GM19240 (cell line): ENCODE measurements at regions not wholly inside any gene's neighbourhood (a gene's known extent, or its start where the extent isn't known, plus 50 kb on each side); places are given as distances from the start of the nearest gene placed in this dataset.

Experiments used
- DNase-seq: peaks from one replicate; pipeline ENCODE4 v3.0.0; 2011; ENCODE audit warnings: low spot score; ENCODE audit not compliant: insufficient read length

DNA sequence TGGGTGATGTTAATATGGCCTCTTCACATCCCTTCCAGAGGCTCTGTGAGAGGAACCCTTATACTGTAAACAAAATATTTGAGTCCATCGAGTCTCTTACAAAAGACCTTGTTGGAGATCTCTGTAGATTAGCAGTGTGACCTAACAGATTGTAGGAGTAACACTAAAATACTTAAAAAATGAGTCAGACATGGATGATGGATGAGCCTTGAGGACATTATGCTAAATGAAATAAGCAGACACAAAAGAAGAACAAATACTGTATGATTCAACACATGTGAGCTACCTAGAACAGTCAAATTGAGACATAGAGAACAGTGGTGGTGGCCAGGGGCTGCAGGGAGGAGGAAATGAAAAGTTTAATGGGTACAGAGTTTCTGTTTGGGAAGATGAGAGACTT lies 152.2 kb upstream of the UBL3 start:
- DNase-seq = no peak

DNA sequence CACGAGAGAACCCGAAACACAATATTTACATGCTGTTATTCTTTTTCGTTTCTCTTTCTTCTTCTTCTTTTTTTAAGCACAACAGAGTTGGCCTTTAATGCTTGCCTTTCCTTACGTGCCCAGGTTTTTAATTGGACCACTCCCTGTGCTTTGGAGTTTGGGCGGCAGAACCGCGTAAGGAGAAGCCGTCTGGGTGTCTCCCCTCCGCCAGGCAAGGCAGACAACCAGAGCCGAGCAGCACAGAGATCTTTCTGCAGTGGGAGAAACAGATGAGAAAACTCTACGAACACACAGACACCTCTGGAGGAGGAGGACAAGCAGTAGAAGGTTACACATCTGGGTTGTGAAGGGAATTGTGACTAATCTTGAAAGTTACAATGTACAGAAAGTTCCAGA lies 150.0 kb upstream of the UBL3 start:
- DNase-seq = no peak

DNA sequence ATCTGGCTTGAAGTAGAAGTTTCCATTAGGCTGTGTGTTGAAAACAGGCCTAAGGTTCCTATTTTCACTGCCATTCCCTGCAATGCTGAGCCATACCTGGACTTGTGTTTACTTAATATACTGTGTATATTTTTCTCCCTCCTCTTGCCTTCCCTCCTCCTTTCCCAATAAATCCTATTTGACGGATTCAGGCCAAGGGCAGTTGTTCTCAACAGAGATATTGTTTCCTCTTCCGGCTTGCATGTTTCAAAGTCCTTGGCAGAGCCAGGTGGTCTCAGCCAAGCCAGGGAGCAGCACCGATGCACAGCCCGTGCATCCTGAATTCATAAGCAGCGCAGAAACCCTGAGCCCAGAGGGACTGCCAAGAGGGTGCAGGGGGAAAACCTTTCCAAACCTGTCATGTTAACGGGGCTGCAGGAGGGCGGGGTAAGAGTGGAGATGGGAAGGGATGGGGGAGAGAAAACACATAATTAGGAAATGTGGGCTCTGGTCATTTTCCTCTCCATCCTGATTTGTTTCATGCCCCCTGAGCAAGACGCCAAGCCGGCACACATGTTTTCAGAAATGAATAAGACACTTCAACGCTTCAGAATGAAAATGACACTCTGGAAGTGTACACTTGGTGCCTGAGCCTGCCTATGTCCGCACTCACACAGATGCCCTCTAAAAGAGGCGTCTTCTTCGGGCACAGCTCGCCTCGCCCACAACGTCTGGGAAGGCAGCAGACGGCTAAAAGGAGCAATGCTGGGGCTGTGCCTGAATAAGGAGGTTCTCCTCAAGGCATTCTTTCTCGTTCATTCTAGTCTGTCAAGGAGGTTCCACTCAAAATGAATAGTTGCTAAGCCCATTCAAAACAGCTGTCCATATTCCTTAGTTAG lies 149.3 kb upstream of the UBL3 start:
- DNase-seq = no peak

DNA sequence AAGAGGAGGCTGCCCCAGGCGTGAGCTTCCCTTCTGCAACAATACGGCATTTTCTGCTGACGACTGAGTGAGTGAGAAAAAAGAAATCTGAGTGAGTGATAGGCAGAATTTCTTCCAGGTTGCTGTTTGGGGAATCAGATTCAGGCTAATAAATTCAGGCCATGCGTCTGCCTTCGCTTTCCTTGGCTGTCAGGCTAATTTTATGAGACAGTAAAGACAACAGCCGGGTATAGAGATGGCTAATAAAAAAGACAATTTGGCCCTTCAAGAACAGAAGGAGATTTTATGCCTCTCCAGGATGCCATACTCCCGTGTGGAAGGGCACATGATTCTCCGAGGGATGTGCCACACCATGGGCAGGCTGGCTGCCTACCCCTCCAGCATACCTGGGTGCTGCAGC lies 145.9 kb upstream of the UBL3 start:
- no peak for DNase-seq

DNA sequence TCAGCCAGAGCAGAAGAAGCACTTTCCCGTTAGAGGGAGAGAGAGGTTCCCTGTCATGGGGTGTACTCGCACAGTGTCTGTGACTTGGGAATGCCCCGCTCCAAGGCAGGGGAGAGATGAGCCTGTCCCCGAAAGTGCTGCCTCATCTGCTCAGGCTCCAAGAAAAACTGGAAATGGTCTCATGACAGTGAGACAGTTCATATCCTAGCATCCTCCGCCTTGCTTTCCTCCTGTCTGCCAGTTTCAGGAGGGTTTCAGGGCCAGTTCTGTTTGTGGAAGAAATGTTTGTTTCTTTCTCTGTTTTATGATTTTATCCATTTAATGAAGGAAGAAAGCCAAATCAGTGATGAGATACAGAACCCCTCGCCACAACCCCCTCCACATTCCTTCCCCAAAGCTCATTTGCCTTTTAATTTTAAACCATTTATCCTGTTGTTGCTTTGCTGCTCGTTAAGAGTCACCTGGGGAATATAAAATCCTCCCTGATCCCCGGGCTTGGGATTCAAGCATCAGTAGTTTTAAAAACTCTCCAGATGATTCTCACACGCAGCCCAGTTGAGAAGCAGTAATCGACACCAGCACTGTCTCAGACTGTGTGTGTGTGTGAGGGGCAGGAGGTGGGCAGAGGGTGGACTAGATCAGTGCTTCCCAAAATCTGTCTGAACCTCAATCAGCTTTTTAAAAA lies 144.6 kb upstream of the UBL3 start:
- DNase-seq = no peak

DNA sequence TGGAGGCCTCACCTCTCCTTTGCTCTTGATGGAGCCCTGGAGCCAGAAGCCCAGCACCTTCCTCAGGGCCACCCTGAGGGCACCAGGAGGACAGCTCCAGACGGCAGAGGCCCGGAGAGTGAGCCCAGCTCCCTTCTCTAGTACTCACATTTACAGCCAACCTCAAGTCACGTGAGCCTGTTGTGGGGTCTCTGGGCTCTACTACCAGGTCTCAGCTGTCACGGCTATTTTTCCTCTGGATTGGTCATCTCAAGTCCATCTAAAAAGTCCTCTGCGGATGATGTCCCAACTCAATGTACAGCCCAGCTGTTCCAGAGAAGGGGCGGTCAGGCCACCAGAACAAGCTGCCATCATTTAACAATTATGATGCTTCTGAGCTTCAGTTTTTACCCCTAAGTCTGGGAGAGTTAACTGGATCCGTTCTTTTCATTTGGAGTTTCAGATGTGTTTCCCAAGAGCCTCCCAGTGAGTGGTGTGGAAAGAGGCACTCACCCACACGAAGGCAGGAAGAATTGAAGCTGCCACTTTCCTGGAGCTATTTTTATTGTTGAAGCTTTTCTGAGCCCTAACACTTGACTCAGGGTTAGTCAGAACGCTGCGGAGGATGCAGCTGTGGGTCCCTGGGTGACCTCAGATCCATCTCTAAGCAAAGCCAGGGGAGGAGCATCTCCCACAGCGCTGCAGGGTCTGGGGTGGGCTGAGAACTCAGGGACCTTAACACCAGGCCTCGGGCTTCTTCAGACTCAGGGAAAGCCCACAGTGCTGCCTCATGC lies 143.5 kb upstream of the UBL3 start:
- no peak for DNase-seq

DNA sequence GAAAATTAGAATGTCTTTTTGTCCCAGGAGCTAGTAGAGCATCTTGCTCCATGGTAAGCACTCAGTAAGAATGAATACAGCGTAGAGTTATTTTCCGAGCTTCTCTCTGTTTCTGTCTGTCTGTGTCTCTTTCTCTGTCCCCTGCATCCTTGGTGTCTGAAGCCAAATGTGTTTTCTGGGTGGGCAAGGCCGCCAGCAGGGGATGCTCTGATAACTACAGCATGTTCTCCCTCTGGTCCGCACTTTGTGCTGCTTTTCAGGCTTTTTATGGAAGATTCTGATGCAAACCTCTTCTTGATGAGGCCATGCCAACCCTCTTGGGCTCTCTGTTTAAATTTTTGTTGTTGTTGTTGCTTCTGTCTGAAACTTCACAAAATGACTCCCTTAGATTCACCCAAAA lies 142.8 kb upstream of the UBL3 start:
- DNase-seq = no peak

DNA sequence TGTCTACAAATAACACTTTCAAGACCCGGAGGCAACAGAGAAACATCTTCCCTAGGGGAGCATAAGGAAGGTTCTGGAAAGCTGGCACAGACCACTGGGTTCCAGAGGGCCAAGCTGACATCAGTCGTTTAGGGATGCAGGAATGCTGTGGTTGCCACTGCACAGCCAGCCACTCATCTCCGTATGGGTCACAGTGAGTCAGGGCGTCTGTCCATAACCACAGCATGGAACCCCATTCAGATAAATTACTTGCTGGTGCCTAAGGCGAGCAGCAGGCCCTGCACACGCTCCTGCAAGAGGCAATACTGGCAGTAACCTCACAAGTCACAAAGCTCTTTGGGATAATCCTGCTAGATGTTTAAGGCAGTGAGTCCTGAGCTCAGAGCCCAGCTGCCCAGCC lies 140.9 kb upstream of the UBL3 start:
- DNase-seq = no peak

DNA sequence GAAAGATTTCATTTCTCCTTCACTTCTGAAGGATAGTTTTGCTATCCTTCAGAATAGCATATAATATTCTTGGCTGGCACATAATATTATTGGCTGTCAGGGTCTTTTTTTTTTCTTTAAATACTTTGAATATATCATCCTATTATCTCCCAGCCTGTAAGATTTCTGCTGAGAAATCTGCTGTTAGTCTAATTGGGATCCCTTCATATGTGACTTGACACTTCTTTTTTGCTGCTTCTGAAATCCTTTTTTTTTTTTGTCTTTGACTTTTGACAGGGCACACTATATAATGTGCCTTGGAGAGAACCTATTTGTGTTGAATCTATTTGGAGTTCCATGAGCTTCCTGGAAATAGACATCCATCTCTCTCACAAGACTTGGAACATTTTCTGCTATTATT lies 136.9 kb upstream of the UBL3 start:
- DNase-seq = no peak

DNA sequence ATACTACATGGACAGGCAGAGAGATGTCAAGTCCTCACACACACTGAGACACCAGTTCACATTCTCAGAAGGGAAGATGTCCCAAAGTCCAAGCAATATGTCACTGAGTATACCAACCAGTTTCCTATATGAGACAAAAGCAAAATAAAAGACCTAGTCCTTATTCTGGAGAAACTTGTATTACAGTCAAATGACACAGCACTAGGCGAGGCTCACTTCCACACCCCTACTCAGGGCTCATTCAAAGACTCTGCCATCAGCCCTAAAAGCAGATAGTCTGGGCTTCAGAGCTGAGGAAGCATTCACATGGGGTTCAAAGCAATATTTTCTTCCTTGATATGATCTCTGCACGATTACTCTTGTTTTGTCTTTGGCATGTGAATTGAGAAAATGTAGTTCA lies 129.9 kb upstream of the UBL3 start:
- no peak for DNase-seq

DNA sequence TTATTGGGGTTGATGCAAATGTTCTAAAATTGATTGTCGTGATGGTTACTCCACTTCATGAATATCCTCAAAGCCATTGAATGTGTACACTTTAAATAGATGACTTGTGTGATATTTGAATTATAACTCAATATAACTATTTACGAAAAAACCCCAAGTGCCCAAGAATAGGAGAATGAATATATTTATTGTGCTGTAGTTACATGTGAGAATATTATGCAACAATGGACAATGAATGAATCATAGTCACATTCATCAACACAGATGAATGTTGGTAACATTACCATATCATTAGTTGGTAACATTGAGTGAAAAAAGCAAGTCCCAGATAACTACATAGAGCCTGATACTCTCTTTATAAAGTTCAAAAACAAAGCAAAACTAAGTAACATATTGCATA lies 127.8 kb upstream of the UBL3 start:
- DNase-seq = no peak

DNA sequence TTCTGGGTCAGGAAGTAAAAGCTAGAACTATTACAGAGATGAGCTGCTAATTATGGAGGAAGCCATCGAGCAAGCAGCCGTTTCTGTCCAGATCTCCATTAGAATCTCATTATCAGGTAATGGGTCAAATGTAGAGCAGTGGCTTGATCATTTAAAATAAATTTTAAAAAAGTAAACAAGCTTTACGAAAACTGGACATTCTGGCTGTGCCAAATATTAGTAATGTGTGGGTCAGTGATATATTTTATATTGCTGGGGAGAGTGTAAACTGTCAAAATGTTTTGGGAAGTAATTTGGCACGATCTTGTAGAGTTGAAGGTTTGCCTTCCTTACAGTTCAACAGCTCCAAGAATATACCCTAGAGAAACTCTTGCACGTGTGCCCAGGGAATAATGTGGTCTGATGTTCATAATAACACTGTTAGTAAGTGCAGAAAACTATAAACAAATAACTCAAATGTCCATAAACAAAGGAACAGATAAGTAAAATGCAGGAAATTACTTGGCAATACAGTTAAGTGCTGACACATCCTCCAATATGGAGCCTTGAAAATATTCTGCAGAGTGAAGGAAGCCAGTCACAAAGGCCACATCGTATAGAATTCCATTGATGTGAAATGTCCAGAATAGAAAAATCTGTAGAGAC lies 127.2 kb upstream of the UBL3 start:
- DNase-seq = no peak

DNA sequence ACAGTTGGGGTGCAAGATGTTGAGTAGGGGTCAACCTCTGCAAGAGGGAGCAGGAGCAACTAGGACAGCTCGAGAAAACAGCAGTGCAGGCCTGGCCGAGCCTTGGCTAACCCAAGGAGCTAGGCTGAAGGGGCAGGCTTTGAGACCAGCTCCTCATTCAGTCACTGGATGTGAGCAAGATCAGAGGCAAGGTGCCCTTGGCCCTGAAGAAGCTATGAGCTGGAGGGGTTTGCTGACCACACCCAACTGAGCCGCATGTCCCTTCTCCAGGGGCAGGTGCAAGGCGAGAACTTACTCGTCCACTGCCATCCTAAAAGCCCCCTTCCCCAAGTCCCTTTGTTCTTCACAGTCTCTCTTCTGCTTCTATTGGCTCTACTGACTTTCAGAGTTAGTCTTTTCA lies 126.1 kb upstream of the UBL3 start:
- no peak for DNase-seq

DNA sequence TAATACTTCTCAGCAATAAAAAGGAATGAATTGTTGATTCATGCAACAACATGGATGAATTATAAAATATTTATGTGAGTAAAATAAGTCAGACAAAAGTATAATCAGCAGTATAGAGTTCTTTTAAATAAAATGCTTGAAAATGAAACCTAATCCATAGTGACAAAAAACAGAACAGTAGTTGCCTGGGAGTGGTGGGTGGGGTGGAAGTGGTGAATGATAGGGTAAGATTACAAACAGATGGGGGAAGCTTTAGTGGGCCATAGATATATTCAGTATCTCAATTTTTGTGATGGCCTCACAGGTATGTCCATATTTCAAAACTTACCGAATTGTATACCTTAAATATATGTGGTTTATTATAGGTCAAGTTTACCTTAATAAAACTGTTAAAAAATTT lies 124.9 kb upstream of the UBL3 start:
- DNase-seq = no peak

DNA sequence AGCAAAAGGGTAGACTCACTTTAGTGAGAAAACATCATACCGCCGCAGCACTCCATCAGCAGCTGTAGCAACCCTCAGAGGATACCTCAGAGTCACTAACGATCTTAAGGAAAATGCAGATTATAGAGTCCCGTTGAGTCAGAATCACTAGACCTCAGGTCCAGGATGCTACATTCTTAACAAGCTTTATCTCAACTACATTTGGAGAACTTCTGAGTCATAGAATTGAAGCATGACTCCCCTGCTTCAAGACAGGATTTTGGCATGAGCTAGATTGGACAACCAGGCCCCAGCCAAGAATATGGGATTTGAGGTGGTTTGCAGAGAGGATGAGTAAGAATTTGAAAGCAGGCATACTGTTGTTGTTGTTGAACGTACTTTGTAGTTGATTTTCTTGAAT lies 118.9 kb upstream of the UBL3 start:
- DNase-seq = no peak

DNA sequence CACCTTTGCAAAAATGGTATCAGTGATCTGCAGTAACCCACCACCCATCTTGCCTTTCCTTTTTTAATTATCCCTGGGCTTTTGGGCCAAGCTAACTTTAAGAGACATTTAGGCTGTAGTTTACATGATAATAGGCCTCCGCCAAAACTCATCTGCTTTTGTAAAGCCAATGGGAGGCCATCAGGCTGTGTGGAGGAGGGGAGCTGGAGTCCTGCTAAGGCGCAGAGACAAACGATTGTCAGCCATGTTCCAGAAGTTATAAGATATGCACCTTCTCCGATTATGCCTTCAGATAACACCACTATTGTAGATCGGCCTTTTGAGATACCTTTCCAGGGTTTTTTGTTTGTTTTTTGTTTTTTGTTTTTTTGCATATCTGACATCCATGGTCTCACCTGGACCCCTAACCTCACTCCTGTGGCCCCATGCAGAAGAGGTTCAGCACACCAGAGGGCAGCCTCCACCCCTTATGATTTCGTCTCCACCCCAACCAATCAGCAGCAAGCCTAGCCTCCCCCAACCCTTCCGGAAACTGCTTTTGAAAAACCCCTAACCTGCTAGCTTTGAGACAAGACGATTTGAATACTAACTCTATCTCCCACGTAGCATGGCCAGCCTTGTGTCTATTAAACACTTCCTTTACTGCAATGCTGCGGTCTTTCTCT lies 113.9 kb upstream of the UBL3 start:
- no peak for DNase-seq

DNA sequence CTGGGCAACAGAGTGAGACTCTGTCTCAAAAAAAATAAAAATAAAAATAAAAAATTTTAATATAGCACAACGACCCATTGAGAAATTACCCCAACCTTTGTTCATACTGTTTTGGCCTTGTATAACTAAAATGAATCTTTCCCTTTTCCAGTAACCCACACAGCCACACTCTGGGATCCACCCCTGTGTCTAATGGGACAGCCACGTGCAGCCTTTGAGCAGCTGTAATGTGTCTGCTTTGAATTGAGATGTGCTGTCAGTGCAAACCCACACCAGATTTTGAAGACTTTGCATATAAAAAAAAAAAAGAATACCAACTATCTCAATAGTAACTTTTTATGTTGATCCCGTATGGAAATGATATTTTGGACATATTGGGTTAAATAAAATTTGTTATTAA lies 112.7 kb upstream of the UBL3 start:
- no peak for DNase-seq

DNA sequence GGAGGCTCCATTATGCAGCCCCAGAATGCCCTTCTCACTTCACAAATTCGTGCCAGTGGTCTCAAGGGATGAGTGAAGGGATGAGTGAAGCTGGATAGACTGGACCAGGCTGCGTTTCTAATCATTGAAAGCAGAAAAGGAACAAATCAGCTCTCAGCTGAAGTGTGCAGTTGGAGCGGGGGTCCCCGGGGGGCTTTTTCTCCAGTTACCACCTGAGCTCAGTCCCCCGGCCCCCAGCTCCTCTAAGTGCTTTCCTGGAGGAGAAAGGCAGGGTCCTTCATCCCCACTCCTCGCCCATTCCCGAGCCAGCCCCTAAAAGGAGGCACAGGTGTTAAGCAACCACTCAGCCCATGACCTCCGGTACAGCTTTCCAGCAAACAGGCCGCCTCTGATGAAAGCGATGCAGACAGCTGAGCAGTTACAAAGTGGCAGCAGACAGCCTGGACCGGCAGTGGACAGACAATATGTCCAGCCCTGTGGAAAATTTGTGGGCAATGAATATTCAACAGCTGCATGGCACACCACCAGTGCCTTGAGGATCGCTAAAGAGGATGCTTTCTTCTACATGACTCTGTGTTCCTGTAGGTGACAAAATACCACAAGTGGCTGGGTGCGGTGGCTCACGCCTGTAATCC lies 110.7 kb upstream of the UBL3 start:
- no peak for DNase-seq

DNA sequence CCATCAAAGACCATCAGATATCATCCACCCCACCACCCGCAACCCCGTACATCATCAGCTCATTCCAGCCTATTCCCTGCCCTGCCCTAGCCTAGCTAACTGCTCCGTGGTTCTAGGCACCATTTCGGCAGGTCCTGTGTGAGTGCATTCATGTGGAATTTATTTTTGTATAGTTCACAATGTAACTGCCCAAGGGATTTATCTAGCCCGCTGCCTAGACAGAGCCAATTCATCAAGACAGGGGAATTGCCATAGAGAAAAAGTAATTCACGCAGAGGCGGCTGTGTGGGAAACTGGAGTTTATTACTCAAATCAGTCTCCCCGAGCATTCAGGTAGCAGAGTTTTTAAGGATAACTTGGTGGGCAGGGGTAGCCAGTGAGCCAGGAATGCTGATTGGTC lies 109.2 kb upstream of the UBL3 start:
- DNase-seq = no peak

DNA sequence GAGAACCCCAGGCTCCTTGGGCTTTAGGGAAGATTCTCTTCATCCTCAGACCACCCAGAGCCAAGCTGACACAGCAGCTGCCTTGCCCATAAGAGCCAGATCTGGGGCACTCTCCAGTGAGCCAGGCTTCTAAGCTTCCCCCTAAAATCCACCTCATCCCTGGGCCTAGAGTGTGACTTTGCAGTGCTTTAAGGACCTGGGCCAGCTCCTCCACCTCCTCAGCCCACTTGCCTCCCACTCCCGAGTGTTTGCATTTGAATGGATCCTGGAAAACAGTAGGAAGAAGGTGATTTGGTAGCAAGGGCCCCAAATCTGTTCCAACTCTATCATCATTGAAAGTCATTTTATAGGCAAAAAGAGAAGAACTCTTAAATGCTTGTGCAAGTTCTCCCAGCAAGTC lies 108.7 kb upstream of the UBL3 start:
- DNase-seq = no peak

DNA sequence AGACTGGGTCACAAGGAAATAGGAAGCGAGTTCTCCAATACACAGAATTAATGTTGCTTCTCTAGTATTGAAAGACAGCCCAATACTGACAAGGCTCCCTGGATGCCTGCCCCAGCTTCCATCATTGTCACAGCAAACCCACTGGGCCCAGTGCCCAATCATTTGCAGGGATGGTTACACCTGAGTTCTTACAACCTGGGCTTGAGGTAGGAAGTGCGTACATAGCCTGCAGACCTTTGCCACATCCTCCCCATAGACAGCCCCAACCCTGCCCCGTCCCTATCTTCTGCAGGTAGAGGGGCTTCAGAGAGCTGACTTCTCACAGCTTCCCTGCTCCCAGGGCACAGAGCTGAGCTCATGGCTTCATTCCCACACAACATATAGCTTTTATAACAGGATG lies 108.1 kb upstream of the UBL3 start:
- DNase-seq = no peak
